ENCODE measurements at regions not wholly inside any gene's neighbourhood (a gene's known extent, or its start where the extent isn't known, plus 50 kb on each side); places are given as distances from the start of the nearest gene placed in this dataset.

DNA sequence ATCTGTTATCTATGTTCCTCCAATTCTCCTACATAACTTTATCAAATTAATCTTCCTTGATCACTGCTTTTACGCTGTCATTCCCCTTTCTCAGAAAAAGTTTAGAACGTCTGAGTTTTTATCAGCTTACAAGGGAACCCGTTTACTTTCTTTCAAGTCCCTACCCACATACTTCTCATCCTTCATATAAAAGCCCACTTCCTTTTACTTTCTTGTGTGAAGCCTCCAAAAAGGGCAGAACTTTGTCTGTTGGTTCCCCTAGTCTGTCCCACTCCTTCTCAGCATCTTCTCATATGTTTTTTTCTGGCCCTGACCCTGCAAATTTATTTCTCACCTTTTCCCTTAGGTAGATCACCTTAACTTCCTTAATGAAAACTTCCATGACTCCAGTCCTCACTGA is 106.1 kb downstream of the TFAP2B start:
- Histone ChIP-seq H4K20me1 (ENCODE audit: insufficient read depth, low read length) (no peaks in the 10 kb centered on the region), H3K4me2 (ENCODE audit: insufficient read depth, low read length) (no peak overlapping the region), H2AFZ (ENCODE audit: low read length) (no peak overlapping the region), H3K36me3 (ENCODE audit: insufficient read depth, low read length) (no peaks in the 10 kb centered on the region), H3K4me3 (ENCODE audit: insufficient read depth, low read length) (no peak overlapping the region), H3K4me1 (ENCODE audit: insufficient read depth, low read length) (no peaks in the 10 kb centered on the region), H3K79me2 (ENCODE audit: insufficient read depth, low read length) (no peaks in the 10 kb centered on the region), H3K9me3 (ENCODE audit: low read depth, low read length) (no peaks in the 10 kb centered on the region), H3K27ac (ENCODE audit: low read depth, low read length) (no peak overlapping the region), H3K27me3 (ENCODE audit: insufficient read depth, low read length) (no peaks in the 10 kb centered on the region)
- TF ChIP-seq, protein P1, sequence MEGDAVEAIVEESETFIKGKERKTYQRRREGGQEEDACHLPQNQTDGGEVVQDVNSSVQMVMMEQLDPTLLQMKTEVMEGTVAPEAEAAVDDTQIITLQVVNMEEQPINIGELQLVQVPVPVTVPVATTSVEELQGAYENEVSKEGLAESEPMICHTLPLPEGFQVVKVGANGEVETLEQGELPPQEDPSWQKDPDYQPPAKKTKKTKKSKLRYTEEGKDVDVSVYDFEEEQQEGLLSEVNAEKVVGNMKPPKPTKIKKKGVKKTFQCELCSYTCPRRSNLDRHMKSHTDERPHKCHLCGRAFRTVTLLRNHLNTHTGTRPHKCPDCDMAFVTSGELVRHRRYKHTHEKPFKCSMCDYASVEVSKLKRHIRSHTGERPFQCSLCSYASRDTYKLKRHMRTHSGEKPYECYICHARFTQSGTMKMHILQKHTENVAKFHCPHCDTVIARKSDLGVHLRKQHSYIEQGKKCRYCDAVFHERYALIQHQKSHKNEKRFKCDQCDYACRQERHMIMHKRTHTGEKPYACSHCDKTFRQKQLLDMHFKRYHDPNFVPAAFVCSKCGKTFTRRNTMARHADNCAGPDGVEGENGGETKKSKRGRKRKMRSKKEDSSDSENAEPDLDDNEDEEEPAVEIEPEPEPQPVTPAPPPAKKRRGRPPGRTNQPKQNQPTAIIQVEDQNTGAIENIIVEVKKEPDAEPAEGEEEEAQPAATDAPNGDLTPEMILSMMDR (IDR thresholded peaks at IDR 0.05; ENCODE audit: extremely low read depth, low read depth, low read length): no peak
- no peak for DNase-seq (ENCODE audit: insufficient read length, low spot score, missing footprints)

DNA sequence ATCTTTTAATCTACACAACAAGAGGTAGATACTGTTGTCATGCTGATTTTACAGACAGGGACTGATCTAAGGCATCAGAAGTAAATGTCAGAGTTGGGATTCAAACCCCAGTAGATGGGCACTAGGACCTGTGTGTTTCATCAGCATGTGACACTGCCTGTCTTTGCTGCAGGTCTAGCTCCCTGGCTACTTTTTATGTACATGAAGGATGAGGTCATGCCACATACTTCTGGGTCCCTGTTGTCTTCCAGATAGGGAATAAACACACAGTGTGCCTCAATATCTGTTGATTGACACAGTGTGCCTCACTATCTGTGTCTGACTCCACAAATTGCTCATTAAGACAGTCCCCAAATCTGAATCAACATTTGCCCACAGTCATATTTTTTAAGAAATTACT is 106.9 kb downstream of the TFAP2B start:
- Histone ChIP-seq H3K27me3 (ENCODE audit: insufficient read depth, low read length) (no peaks in the 10 kb centered on the region), H2AFZ (ENCODE audit: low read length) (no peak overlapping the region), H3K79me2 (ENCODE audit: insufficient read depth, low read length) (no peaks in the 10 kb centered on the region), H4K20me1 (ENCODE audit: insufficient read depth, low read length) (no peaks in the 10 kb centered on the region), H3K4me2 (ENCODE audit: insufficient read depth, low read length) (no peak overlapping the region), H3K9me3 (ENCODE audit: low read depth, low read length) (no peaks in the 10 kb centered on the region), H3K4me1 (ENCODE audit: insufficient read depth, low read length) (no peaks in the 10 kb centered on the region), H3K4me3 (ENCODE audit: insufficient read depth, low read length) (no peak overlapping the region), H3K36me3 (ENCODE audit: insufficient read depth, low read length) (no peaks in the 10 kb centered on the region), H3K27ac (ENCODE audit: low read depth, low read length) (no peak overlapping the region)
- TF ChIP-seq, protein P1 (IDR thresholded peaks at IDR 0.05; ENCODE audit: extremely low read depth, low read depth, low read length): no peak
- no peak for DNase-seq (ENCODE audit: insufficient read length, low spot score, missing footprints)

DNA sequence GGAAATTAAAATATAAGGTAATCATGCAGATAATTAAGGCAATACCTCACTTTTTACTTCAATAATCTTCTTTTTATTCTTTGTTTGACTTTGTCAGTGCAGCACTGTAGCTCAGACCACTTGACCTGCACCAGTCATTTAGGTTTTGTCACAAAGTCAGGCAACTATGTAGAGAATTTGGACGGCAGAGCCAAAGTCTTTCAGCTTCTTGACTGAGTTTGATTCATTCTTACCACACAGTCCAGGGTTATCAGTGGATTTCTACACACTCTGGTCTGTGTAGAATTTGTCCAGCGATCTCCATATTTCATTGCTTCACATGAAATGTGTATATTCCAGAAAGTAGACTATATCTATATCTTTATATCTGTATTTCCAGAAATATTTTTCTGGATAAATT is 107.3 kb downstream of the TFAP2B start:
- Histone ChIP-seq H4K20me1 (ENCODE audit: insufficient read depth, low read length) (no peaks in the 10 kb centered on the region), H3K36me3 (ENCODE audit: insufficient read depth, low read length) (no peaks in the 10 kb centered on the region), H3K4me2 (ENCODE audit: insufficient read depth, low read length) (no peak overlapping the region), H3K79me2 (ENCODE audit: insufficient read depth, low read length) (no peaks in the 10 kb centered on the region), H3K4me1 (ENCODE audit: insufficient read depth, low read length) (no peaks in the 10 kb centered on the region), H3K27ac (ENCODE audit: low read depth, low read length) (no peak overlapping the region), H3K27me3 (ENCODE audit: insufficient read depth, low read length) (no peaks in the 10 kb centered on the region), H2AFZ (ENCODE audit: low read length) (no peak overlapping the region), H3K9me3 (ENCODE audit: low read depth, low read length) (no peaks in the 10 kb centered on the region), H3K4me3 (ENCODE audit: insufficient read depth, low read length) (no peak overlapping the region)
- TF ChIP-seq, protein P1 (IDR thresholded peaks at IDR 0.05; ENCODE audit: extremely low read depth, low read depth, low read length): no peak
- DNase-seq (ENCODE audit: insufficient read length, low spot score, missing footprints): no peak

DNA sequence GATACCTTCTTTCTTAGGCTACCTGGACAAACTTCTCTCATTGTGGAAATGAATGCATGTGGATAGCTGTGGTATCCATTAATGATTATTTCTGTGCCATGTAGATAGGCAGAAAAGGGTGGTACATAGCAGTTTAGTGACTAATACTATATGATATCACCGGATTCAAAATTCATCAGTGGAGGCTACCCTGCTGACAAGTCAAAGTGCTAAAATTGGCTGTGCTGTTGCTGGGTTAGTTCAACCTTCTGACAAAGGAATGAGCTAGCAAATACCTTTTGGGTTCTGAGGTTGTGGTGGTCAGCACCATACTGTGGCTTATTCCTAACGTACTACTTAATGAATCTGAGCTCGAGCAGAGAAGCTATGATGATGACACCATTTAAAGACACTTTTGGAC is 109.1 kb downstream of the TFAP2B start:
- Histone ChIP-seq H2AFZ (ENCODE audit: low read length) (no peak overlapping the region), H3K27me3 (ENCODE audit: insufficient read depth, low read length) (no peaks in the 10 kb centered on the region), H3K27ac (ENCODE audit: low read depth, low read length) (no peak overlapping the region), H3K36me3 (ENCODE audit: insufficient read depth, low read length) (no peaks in the 10 kb centered on the region), H4K20me1 (ENCODE audit: insufficient read depth, low read length) (no peaks in the 10 kb centered on the region), H3K4me2 (ENCODE audit: insufficient read depth, low read length) (no peak overlapping the region), H3K9me3 (ENCODE audit: low read depth, low read length) (no peaks in the 10 kb centered on the region), H3K4me1 (ENCODE audit: insufficient read depth, low read length) (no peaks in the 10 kb centered on the region), H3K79me2 (ENCODE audit: insufficient read depth, low read length) (no peaks in the 10 kb centered on the region), H3K4me3 (ENCODE audit: insufficient read depth, low read length) (no peak overlapping the region)
- DNase-seq (ENCODE audit: insufficient read length, low spot score, missing footprints): no peak
- TF ChIP-seq, protein P1 (IDR thresholded peaks at IDR 0.05; ENCODE audit: extremely low read depth, low read depth, low read length): no peak

Measured in osteoblast (primary cell).